ENCODE measurements at regions not wholly inside any gene's neighbourhood (a gene's known extent, or its start where the extent isn't known, plus 50 kb on each side); places are given as distances from the start of the nearest gene placed in this dataset.

- DNase-seq: no peak
- peaks cover 5% of the 10 kb centered on the region for H3K9me3 Mint-ChIP-seq
Measured at GRCh38 chr20:60729135-60729900, 522.7 kb upstream of the CDH4 start.

GRCh38 chr20:60732322-60732721 lies 519.7 kb upstream of the CDH4 start:
- H3K4me3 Mint-ChIP-seq: no peak overlapping the region

More at GRCh38 chr20:60729135-60729900, 522.7 kb upstream of the CDH4 start:
- H3K4me1 Mint-ChIP-seq: no peaks in the 10 kb centered on the region
- no peak overlapping the region for H3K4me3 Mint-ChIP-seq
- H3K27me3 Mint-ChIP-seq: no peaks in the 10 kb centered on the region
- H3K36me3 Mint-ChIP-seq: no peaks in the 10 kb centered on the region
- no peak overlapping the region for H3K27ac Mint-ChIP-seq

GRCh38 chr20:60748086-60748485 lies 504.0 kb upstream of the CDH4 start:
- Mint-ChIP-seq H3K36me3 (no peaks in the 10 kb centered on the region), H3K4me3 (no peak overlapping the region), H3K4me1 (no peaks in the 10 kb centered on the region), H3K27me3 (peaks cover 4% of the 10 kb centered on the region), H3K27ac (no peak overlapping the region), H3K9me3 (no peaks in the 10 kb centered on the region)
- DNase-seq: no peak

More at GRCh38 chr20:60732322-60732721, 519.7 kb upstream of the CDH4 start:
- no peaks in the 10 kb centered on the region for H3K36me3 Mint-ChIP-seq
- no peaks in the 10 kb centered on the region for H3K27me3 Mint-ChIP-seq
- H3K9me3 Mint-ChIP-seq: peaks cover 2% of the 10 kb centered on the region
- H3K27ac Mint-ChIP-seq: no peak overlapping the region
- DNase-seq: no peak
- no peaks in the 10 kb centered on the region for H3K4me1 Mint-ChIP-seq

- DNase-seq: no peak
Measured at GRCh38 chr20:60749804-60750602, 502.1 kb upstream of the CDH4 start.

GRCh38 chr20:60750909-60751308 lies 501.2 kb upstream of the CDH4 start:
- Mint-ChIP-seq H3K9me3 (no peaks in the 10 kb centered on the region), H3K4me3 (no peak overlapping the region), H3K27ac (no peak overlapping the region), H3K4me1 (no peaks in the 10 kb centered on the region), H3K36me3 (no peaks in the 10 kb centered on the region), H3K27me3 (peaks cover 4% of the 10 kb centered on the region)
- no peak for DNase-seq

More at GRCh38 chr20:60749804-60750602, 502.1 kb upstream of the CDH4 start:
- Mint-ChIP-seq H3K27me3 (peaks cover 4% of the 10 kb centered on the region), H3K4me1 (no peaks in the 10 kb centered on the region), H3K36me3 (no peaks in the 10 kb centered on the region), H3K4me3 (no peak overlapping the region), H3K9me3 (no peaks in the 10 kb centered on the region), H3K27ac (no peak overlapping the region)

GRCh38 chr20:60751826-60752225 lies 500.2 kb upstream of the CDH4 start:
- Mint-ChIP-seq H3K4me1 (no peaks in the 10 kb centered on the region), H3K36me3 (no peaks in the 10 kb centered on the region), H3K9me3 (no peaks in the 10 kb centered on the region), H3K4me3 (no peak overlapping the region), H3K27ac (no peak overlapping the region), H3K27me3 (peaks cover 4% of the 10 kb centered on the region)
- DNase-seq: no peak

- Mint-ChIP-seq H3K36me3 (no peaks in the 10 kb centered on the region), H3K27me3 (no peaks in the 10 kb centered on the region), H3K4me1 (no peaks in the 10 kb centered on the region), H3K9me3 (no peaks in the 10 kb centered on the region), H3K4me3 (no peak overlapping the region), H3K27ac (no peak overlapping the region)
- no peak for DNase-seq
Measured at GRCh38 chr20:60752741-60753420, 499.2 kb upstream of the CDH4 start.

- no peaks in the 10 kb centered on the region for H3K36me3 Mint-ChIP-seq
- DNase-seq: no peak
- H3K27me3 Mint-ChIP-seq: no peaks in the 10 kb centered on the region
- no peaks in the 10 kb centered on the region for H3K4me1 Mint-ChIP-seq
- H3K9me3 Mint-ChIP-seq: no peaks in the 10 kb centered on the region
- H3K4me3 Mint-ChIP-seq: no peak overlapping the region
- no peak overlapping the region for H3K27ac Mint-ChIP-seq
Measured at GRCh38 chr20:60754856-60755255, 497.2 kb upstream of the CDH4 start.

- DNase-seq: no peak
- H3K27me3 Mint-ChIP-seq: no peaks in the 10 kb centered on the region
- no peaks in the 10 kb centered on the region for H3K9me3 Mint-ChIP-seq
- H3K27ac Mint-ChIP-seq: no peak overlapping the region
- H3K4me3 Mint-ChIP-seq: no peak overlapping the region
- no peaks in the 10 kb centered on the region for H3K36me3 Mint-ChIP-seq
- no peaks in the 10 kb centered on the region for H3K4me1 Mint-ChIP-seq
Measured at GRCh38 chr20:60759651-60760050, 492.4 kb upstream of the CDH4 start.

- H3K27ac Mint-ChIP-seq: no peak overlapping the region
- no peaks in the 10 kb centered on the region for H3K4me1 Mint-ChIP-seq
- no peak for DNase-seq
- no peaks in the 10 kb centered on the region for H3K9me3 Mint-ChIP-seq
- H3K36me3 Mint-ChIP-seq: no peaks in the 10 kb centered on the region
- no peak overlapping the region for H3K4me3 Mint-ChIP-seq
- H3K27me3 Mint-ChIP-seq: no peaks in the 10 kb centered on the region
Measured at GRCh38 chr20:60760256-60761000, 491.6 kb upstream of the CDH4 start.

- H3K4me1 Mint-ChIP-seq: no peaks in the 10 kb centered on the region
- no peak for DNase-seq
- H3K9me3 Mint-ChIP-seq: no peaks in the 10 kb centered on the region
- H3K4me3 Mint-ChIP-seq: no peak overlapping the region
- no peaks in the 10 kb centered on the region for H3K36me3 Mint-ChIP-seq
- no peaks in the 10 kb centered on the region for H3K27me3 Mint-ChIP-seq
- H3K27ac Mint-ChIP-seq: no peak overlapping the region
Measured at GRCh38 chr20:60761056-60761455, 491.0 kb upstream of the CDH4 start.

GRCh38 chr20:60762386-60762785 lies 489.7 kb upstream of the CDH4 start:
- no peaks in the 10 kb centered on the region for H3K36me3 Mint-ChIP-seq
- H3K27me3 Mint-ChIP-seq: no peaks in the 10 kb centered on the region
- no peaks in the 10 kb centered on the region for H3K9me3 Mint-ChIP-seq
- H3K27ac Mint-ChIP-seq: no peak overlapping the region
- no peak for DNase-seq
- H3K4me1 Mint-ChIP-seq: no peaks in the 10 kb centered on the region
- H3K4me3 Mint-ChIP-seq: no peak overlapping the region

GRCh38 chr20:60764328-60764727 lies 487.7 kb upstream of the CDH4 start:
- H3K27me3 Mint-ChIP-seq: no peaks in the 10 kb centered on the region

GRCh38 chr20:60764771-60765170 lies 487.3 kb upstream of the CDH4 start:
- no peaks in the 10 kb centered on the region for H3K36me3 Mint-ChIP-seq
- DNase-seq: no peak
- no peak overlapping the region for H3K4me3 Mint-ChIP-seq
- no peak overlapping the region for H3K27ac Mint-ChIP-seq
- H3K27me3 Mint-ChIP-seq: no peaks in the 10 kb centered on the region
- no peaks in the 10 kb centered on the region for H3K4me1 Mint-ChIP-seq
- H3K9me3 Mint-ChIP-seq: no peaks in the 10 kb centered on the region

More at GRCh38 chr20:60764328-60764727, 487.7 kb upstream of the CDH4 start:
- no peak overlapping the region for H3K27ac Mint-ChIP-seq
- no peak overlapping the region for H3K4me3 Mint-ChIP-seq
- DNase-seq: no peak
- no peaks in the 10 kb centered on the region for H3K9me3 Mint-ChIP-seq
- H3K36me3 Mint-ChIP-seq: no peaks in the 10 kb centered on the region
- H3K4me1 Mint-ChIP-seq: no peaks in the 10 kb centered on the region

Data from activated naive CD8-positive, alpha-beta T cell treated with anti-CD3 and anti-CD28 coated beads for 36 hours (primary cell).